Stimulated activated naive CD8-positive, alpha-beta T cell treated with anti-CD3 and anti-CD28 coated beads, Interleukin-15, Interleukin-2, amounts not matched to agents 100 U/mL and 50 U/mL, for 24 hours (primary cell): ENCODE measurements at regions not wholly inside any gene's neighbourhood (a gene's known extent, or its start where the extent isn't known, plus 50 kb on each side); places are given as distances from the start of the nearest gene placed in this dataset.
A peak's percentile ranks its signal among the peaks of the same experiment; 100 is the strongest.

Source experiments
- ATAC-seq: fragments of 150-1000 bp; cut with Tn5 transposase; one replicate; pipeline ENCODE4 v1.10.0; 2021
- DNase-seq: peaks from one replicate; pipeline ENCODE4 v3.0.0; 2021

GRCh38 chr3:127483902-127484591 is 106.5 kb downstream of the TPRA1 start:
- peak; percentile 82 for DNase-seq

GRCh38 chr3:127483005-127483641 is 107.4 kb downstream of the TPRA1 start:
- ATAC-seq (no peak), DNase-seq (peak; percentile 1)

More at GRCh38 chr3:127483902-127484591, 106.5 kb downstream of the TPRA1 start:
- peak; percentile 92 for ATAC-seq

- peak; percentile 1 for DNase-seq
- no peak for ATAC-seq
Measured at GRCh38 chr3:127482216-127483004, 108.1 kb downstream of the TPRA1 start.

- DNase-seq (peak; percentile 0), ATAC-seq (no peak)
Measured at GRCh38 chr3:127480196-127480954, 110.2 kb downstream of the TPRA1 start.

GRCh38 chr3:127479449-127479848 is 111.1 kb downstream of the TPRA1 start:
- DNase-seq (no peak), ATAC-seq (no peak)

GRCh38 chr3:127478922-127479321 is 111.6 kb downstream of the TPRA1 start:
- ATAC-seq = no peak
- DNase-seq = no peak

- DNase-seq = no peak
Measured at GRCh38 chr3:127477396-127477795, 113.1 kb downstream of the TPRA1 start.

GRCh38 chr3:127476936-127477335 is 113.6 kb downstream of the TPRA1 start:
- DNase-seq = no peak

More at GRCh38 chr3:127477396-127477795, 113.1 kb downstream of the TPRA1 start:
- ATAC-seq = no peak

GRCh38 chr3:127475975-127476705 is 114.4 kb downstream of the TPRA1 start:
- DNase-seq (no peak), ATAC-seq (no peak)

More at GRCh38 chr3:127476936-127477335, 113.6 kb downstream of the TPRA1 start:
- no peak for ATAC-seq

GRCh38 chr3:127475391-127475790 is 115.1 kb downstream of the TPRA1 start:
- ATAC-seq = no peak
- no peak for DNase-seq

- ATAC-seq = no peak
- DNase-seq = peak; percentile 32
Measured at GRCh38 chr3:127473244-127474024, 117.1 kb downstream of the TPRA1 start.

GRCh38 chr3:127472506-127472905 is 118.0 kb downstream of the TPRA1 start:
- no peak for ATAC-seq
- DNase-seq = no peak

- DNase-seq (no peak), ATAC-seq (no peak)
Measured at GRCh38 chr3:127471142-127471541, 119.4 kb downstream of the TPRA1 start.

- no peak for DNase-seq
- ATAC-seq = no peak
Measured at GRCh38 chr3:127469760-127470159, 120.8 kb downstream of the TPRA1 start.

- DNase-seq = peak; percentile 19
- no peak for ATAC-seq
Measured at GRCh38 chr3:127467391-127467790, 123.1 kb downstream of the TPRA1 start.

GRCh38 chr3:127464642-127465041 is 125.9 kb downstream of the TPRA1 start:
- ATAC-seq (no peak), DNase-seq (no peak)

- DNase-seq (no peak), ATAC-seq (no peak)
Measured at GRCh38 chr3:127462111-127462655, 128.3 kb downstream of the TPRA1 start.

GRCh38 chr3:127461286-127461910 is 129.1 kb downstream of the TPRA1 start:
- no peak for DNase-seq
- no peak for ATAC-seq

- DNase-seq (no peak), ATAC-seq (no peak)
Measured at GRCh38 chr3:127459891-127460290, 130.6 kb downstream of the TPRA1 start.
